H1 (cell line): ENCODE measurements at regions not wholly inside any gene's neighbourhood (a gene's known extent, or its start where the extent isn't known, plus 50 kb on each side); places are given as distances from the start of the nearest gene placed in this dataset.

Experiments
- CTCF ChIA-PET: fragments of 300-600 bp; sonication (Branson Sonifier 250); formaldehyde crosslinking; loops from one replicate; lab custom pipeline; 2021; ENCODE audit not compliant: partially characterized antibody; lab: Charles Lee
- POLR2A ChIA-PET: fragments of 300-600 bp; sonication (Branson Sonifier 250); formaldehyde crosslinking; loops from one replicate; lab custom pipeline; 2021; ENCODE audit warnings: inconsistent platforms; ENCODE audit not compliant: partially characterized antibody; lab: Charles Lee
- DNase-seq, 2 experiments: peaks; one replicate each; pipeline versions ENCODE4 v3.0.0 to v3.0.0-alpha.2; 2010 to 2022; ENCODE audit warnings: low spot score in 2 of 2, low read depth in 1 of 2, mixed read lengths in 1 of 2
- FAIRE-seq: peaks from 2 replicates; lab custom pipeline; 2011; peaks lifted over from hg19 to GRCh38; lab: Jason Lieb, UNC
- H2AFZ ChIP-seq: 2 replicates; pipeline ENCODE4 v1.8.1; 2012; ENCODE audit warnings: low read length, inconsistent platforms
- H2AK5ac ChIP-seq: 2 replicates; pipeline ENCODE4 v1.6.1; 2013; ENCODE audit warnings: low read depth, low read length
- H2BK120ac ChIP-seq: replicated peaks from 2 replicates; pipeline ENCODE3; 2013; ENCODE audit warnings: low read depth, low read length, inconsistent platforms
- H2BK12ac ChIP-seq: 2 replicates; pipeline ENCODE4 v1.6.1; 2013; ENCODE audit warnings: low read depth, low read length
- H2BK15ac ChIP-seq: 2 replicates; pipeline ENCODE4 v1.6.1; 2013; ENCODE audit warnings: low read length
- H2BK20ac ChIP-seq: 2 replicates; pipeline ENCODE4 v1.6.1; 2013; ENCODE audit warnings: low read length
- H2BK5ac ChIP-seq: 2 replicates; pipeline ENCODE4 v1.6.1; 2013; ENCODE audit warnings: low read depth, low read length
- H3K14ac ChIP-seq: 2 replicates; pipeline ENCODE4 v1.6.1; 2013; ENCODE audit warnings: inconsistent platforms; ENCODE audit not compliant: insufficient read length
- H3K18ac ChIP-seq: 2 replicates; pipeline ENCODE4 v1.6.1; 2013; ENCODE audit warnings: low read length; ENCODE audit errors: extremely low read depth
- H3K23ac ChIP-seq: 2 replicates; pipeline ENCODE4 v1.6.1; 2013; ENCODE audit warnings: inconsistent platforms; ENCODE audit not compliant: insufficient read length
- H3K23me2 ChIP-seq: 2 replicates; pipeline ENCODE4 v1.6.1; 2013; ENCODE audit warnings: low read depth, low read length
- H3K27ac ChIP-seq: 2 replicates; pipeline ENCODE4 v1.6.1; 2011; ENCODE audit warnings: low read depth, low read length, inconsistent platforms
- H3K27me3 ChIP-seq, 4 experiments: replicated peaks in 1 of 4; 1 replicate in 1 of 4; 2 replicates in 3 of 4; pipeline versions ENCODE4 v1.6.1 to v1.8.1; 2011 to 2013; ENCODE audit warnings: low read length in 3 of 4, mild to moderate bottlenecking in 3 of 4, inconsistent platforms in 2 of 4, mixed read lengths in 2 of 4, moderate library complexity in 1 of 4; ENCODE audit not compliant: control insufficient read depth in 3 of 4, insufficient read depth in 3 of 4; ENCODE audit errors: extremely low read depth in 1 of 4
- H3K36me3 ChIP-seq, 4 experiments: 2 replicates each; pipeline versions ENCODE4 v1.6.1 to v1.8.1; 2011 to 2013; ENCODE audit warnings: mild to moderate bottlenecking in 4 of 4, low read length in 3 of 4, moderate library complexity in 2 of 4, control low read depth in 1 of 4, inconsistent platforms in 1 of 4; ENCODE audit not compliant: insufficient read depth in 4 of 4, control insufficient read depth in 2 of 4
- H3K4ac ChIP-seq: replicated peaks from 2 replicates; pipeline ENCODE3; 2013; ENCODE audit warnings: low read length, low read depth, mixed read lengths, inconsistent platforms; ENCODE audit not compliant: insufficient read length
- H3K4me1 ChIP-seq, 4 experiments: replicated peaks in 1 of 4; 1 replicate in 1 of 4; 2 replicates in 3 of 4; pipeline versions ENCODE4 v1.6.1 to v1.8.1; 2011 to 2013; ENCODE audit warnings: low read length in 3 of 4, inconsistent platforms in 2 of 4, mixed read lengths in 1 of 4; ENCODE audit not compliant: insufficient read depth in 4 of 4, control insufficient read depth in 3 of 4
- H3K4me2 ChIP-seq, 2 experiments: 2 replicates each; pipeline versions ENCODE4 v1.6.1 to v1.8.1; 2011 to 2013; ENCODE audit warnings: low read depth in 2 of 2, low read length in 2 of 2, control low read depth in 1 of 2, inconsistent platforms in 1 of 2, mild to moderate bottlenecking in 1 of 2; ENCODE audit not compliant: insufficient read depth in 1 of 2
- H3K4me3 ChIP-seq, 4 experiments: fragments of 200-600, 300-600 bp in 1 of 4; sonication (generic), shearing (Covaris generic), sonication (Bioruptor Twin) in 1 of 4; 2 replicates each; pipeline versions ENCODE4 v1.5.1 to v1.8.1; 2011 to 2016; ENCODE audit warnings: low read length in 4 of 4, low read depth in 3 of 4, control low read depth in 2 of 4, inconsistent platforms in 2 of 4, mild to moderate bottlenecking in 2 of 4, mixed read lengths in 1 of 4, moderate library complexity in 1 of 4; ENCODE audit not compliant: insufficient read depth in 2 of 4; ENCODE audit errors: extremely low read depth in 1 of 4
- H3K56ac ChIP-seq: replicated peaks from 2 replicates; pipeline ENCODE3; 2013; ENCODE audit warnings: low read depth, mild to moderate bottlenecking, mixed read lengths, low read length, inconsistent platforms; ENCODE audit not compliant: insufficient read length
- H3K79me1 ChIP-seq: 2 replicates; pipeline ENCODE4 v1.6.1; 2013; ENCODE audit warnings: low read depth, low read length, control low read depth
- H3K79me2 ChIP-seq, 2 experiments: 2 replicates each; pipeline versions ENCODE4 v1.6.1 to v1.8.1; 2012 to 2013; ENCODE audit warnings: low read length in 2 of 2, mild to moderate bottlenecking in 2 of 2, inconsistent platforms in 1 of 2; ENCODE audit not compliant: insufficient read depth in 2 of 2, control insufficient read depth in 1 of 2
- H3K9ac ChIP-seq, 4 experiments: replicated peaks in 1 of 4; 1 replicate in 1 of 4; 2 replicates in 3 of 4; pipeline versions ENCODE4 v1.6.1 to v1.8.1; 2011 to 2013; ENCODE audit warnings: low read depth in 3 of 4, low read length in 3 of 4, control low read depth in 2 of 4, mild to moderate bottlenecking in 2 of 4, moderate library complexity in 2 of 4, inconsistent platforms in 1 of 4; ENCODE audit errors: extremely low read depth in 1 of 4
- H3K9me3 ChIP-seq, 2 experiments: 2 replicates each; pipeline versions ENCODE4 v1.6.1 to v1.8.1; 2012 to 2013; ENCODE audit warnings: mild to moderate bottlenecking in 2 of 2, moderate library complexity in 2 of 2, control low read depth in 1 of 2, inconsistent platforms in 1 of 2, low read depth in 1 of 2, low read length in 1 of 2, mixed read lengths in 1 of 2; ENCODE audit not compliant: insufficient read depth in 2 of 2
- H4K20me1 ChIP-seq, 2 experiments: replicated peaks in 1 of 2; 2 replicates each; pipeline versions ENCODE3 to v1.8.1; 2011 to 2013; ENCODE audit warnings: inconsistent platforms in 2 of 2, low read length in 2 of 2, mild to moderate bottlenecking in 1 of 2; ENCODE audit not compliant: insufficient read depth in 2 of 2, control insufficient read depth in 1 of 2
- H4K5ac ChIP-seq: 2 replicates; pipeline ENCODE4 v1.6.1; 2013; ENCODE audit warnings: low read length, low read depth, mixed read lengths, inconsistent platforms; ENCODE audit not compliant: insufficient read length
- H4K8ac ChIP-seq: 2 replicates; pipeline ENCODE4 v1.8.0; 2013; ENCODE audit warnings: mild to moderate bottlenecking, moderate library complexity, low read length, inconsistent platforms; ENCODE audit not compliant: insufficient read depth; ENCODE audit errors: extremely low read depth
- H4K91ac ChIP-seq: replicated peaks from 2 replicates; pipeline ENCODE3; 2013; ENCODE audit warnings: low read length, mixed read lengths, inconsistent platforms; ENCODE audit not compliant: insufficient read length
- RFX5 ChIP-seq: IDR thresholded peaks from 2 replicates; pipeline ENCODE4 v1.6.1; 2011; ENCODE audit warnings: low read depth, low read length, improper control_type of control experiment, borderline replicate concordance

GRCh38 chr4:45910511-45910910 lies 213.3 kb downstream of the GABRG1 start:
- H3K23ac ChIP-seq, result no peak overlapping the region
- no peak overlapping the region for H2BK15ac ChIP-seq
- TF ChIP-seq RFX5, result no peak
- H3K27me3 ChIP-seq, result no peaks in the 10 kb centered on the region
- H2BK12ac ChIP-seq, result no peak overlapping the region
- no peaks in the 10 kb centered on the region for H4K20me1 ChIP-seq
- FAIRE-seq (no peak), DNase-seq (no peak)
- no peaks in the 10 kb centered on the region for H3K9me3 ChIP-seq
- no peak overlapping the region for H3K18ac ChIP-seq
- no peak overlapping the region for H2AFZ ChIP-seq
- no peak overlapping the region for H3K56ac ChIP-seq
- H2AK5ac ChIP-seq, result no peak overlapping the region
- H2BK120ac ChIP-seq, result no peak overlapping the region
- no peak overlapping the region for H3K4me2 ChIP-seq
- H3K14ac ChIP-seq, result no peak overlapping the region
- ChIA-PET POLR2A (no interaction called here), CTCF (no interaction called here)
- no peaks in the 10 kb centered on the region for H3K79me2 ChIP-seq
- no peak overlapping the region for H2BK5ac ChIP-seq
- H2BK20ac ChIP-seq, result no peak overlapping the region
- H3K36me3 ChIP-seq, result no peaks in the 10 kb centered on the region
- H3K4me3 ChIP-seq, result no peak overlapping the region
- no peaks in the 10 kb centered on the region for H3K79me1 ChIP-seq
- no peak overlapping the region for H3K27ac ChIP-seq
- no peak overlapping the region for H4K5ac ChIP-seq
- H3K4ac ChIP-seq, result no peak overlapping the region
- no peak overlapping the region for H4K8ac ChIP-seq
- H3K23me2 ChIP-seq, result no peaks in the 10 kb centered on the region
- H3K9ac ChIP-seq, result no peak overlapping the region
- no peak overlapping the region for H4K91ac ChIP-seq
- H3K4me1 ChIP-seq, result no peaks in the 10 kb centered on the region
